Mesenteric fat pad (tissue), 1 donor: ENCODE measurements at regions not wholly inside any gene's neighbourhood (a gene's known extent, or its start where the extent isn't known, plus 50 kb on each side); places are given as distances from the start of the nearest gene placed in this dataset.

Experiments used
- DNase-seq: peaks from one replicate; pipeline ENCODE4 v3.0.0-alpha.2; 2020; ENCODE audit warnings: low spot score
- donor health status: DM: yes; HTN: yes; CAD: no.

DNA sequence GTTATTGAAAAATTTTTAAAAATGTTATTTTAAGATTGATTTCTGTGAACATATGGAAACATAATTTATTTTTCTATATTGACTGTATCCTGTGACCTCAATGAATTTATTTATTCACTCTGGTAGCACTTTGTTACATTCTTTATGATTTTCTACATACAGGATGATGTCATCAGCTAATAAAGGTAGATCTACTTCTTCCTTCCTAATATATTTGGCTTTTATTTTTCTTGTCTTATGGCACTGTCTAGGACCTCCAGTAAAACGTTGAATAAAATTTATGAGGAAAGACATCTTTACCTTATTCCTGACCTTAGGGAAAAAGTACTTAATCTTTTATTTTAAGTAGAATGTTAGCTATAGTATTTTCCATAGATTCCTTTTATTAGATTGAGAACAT, 78.8 kb upstream of the MAF start:
- DNase-seq = no peak

DNA sequence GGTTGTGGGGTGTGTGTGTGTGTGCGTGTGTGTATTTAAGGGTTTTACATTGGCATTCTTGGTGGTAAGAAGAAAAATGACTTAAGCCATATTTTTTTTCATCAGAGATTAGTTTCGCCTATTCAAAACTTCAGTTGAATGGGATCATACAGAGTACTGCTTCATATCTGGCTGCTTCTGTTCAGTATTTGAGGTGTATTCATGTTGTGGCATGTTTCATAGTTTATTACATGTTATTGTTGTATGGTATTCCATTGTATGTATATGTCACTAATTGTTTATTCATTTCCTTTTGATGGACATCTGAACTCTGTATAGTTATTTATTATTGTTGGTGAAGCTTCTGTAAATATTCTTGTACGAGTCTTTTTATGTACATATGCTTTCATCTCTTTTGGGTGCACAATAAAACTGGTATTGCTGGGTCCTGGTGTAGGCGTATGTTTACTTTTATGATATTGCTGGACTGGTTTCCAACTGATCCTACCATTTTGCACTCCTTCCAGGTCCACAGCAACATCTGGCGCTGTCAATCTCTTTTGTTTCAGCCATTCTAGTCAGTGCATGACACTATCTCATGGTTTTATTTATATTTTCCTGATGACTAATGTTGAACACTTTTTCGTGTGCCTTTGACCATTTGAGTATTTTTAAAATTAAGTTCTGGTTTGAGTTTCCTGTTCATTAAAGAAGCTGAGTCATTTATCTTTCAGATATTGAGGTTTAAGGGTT, 77.4 kb upstream of the MAF start:
- DNase-seq = no peak

DNA sequence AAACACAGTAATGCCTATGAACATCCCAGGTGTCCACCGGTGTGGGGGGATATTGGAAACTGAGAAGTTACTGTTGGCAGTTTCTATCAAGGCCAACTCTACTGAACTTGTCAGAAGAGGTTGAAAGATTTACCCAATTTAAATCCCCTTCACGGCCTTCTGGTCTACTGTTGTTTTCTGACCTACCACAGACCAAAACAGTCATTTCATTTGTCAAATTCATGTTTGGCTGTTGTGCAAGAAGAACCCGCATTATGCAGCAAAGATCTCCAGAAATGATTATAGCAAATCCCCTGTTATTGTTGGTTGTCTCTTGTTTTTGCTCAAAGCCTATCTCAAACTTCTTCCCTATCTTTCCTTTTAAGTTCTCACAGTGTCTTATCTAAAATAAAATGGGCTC, 73.1 kb upstream of the MAF start:
- no peak for DNase-seq

DNA sequence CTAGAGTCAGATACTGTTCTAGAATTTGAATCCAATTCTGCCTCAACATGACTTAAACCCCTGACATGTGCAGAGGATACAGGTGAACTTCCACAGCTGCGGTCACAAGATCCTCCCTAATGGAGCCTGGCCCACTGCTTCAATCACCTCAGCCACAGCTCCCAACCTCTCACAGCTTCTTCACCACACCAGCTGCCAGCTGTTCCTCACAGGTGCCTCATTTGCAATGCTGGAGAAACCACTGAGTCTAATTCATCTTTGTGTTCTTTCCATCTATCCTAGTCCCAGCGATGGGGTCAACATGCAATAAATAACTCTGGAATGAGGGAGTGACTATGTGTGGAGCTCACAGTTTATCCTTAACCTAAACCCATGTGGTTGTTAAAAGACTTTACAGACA, 72.0 kb upstream of the MAF start:
- DNase-seq = no peak

DNA sequence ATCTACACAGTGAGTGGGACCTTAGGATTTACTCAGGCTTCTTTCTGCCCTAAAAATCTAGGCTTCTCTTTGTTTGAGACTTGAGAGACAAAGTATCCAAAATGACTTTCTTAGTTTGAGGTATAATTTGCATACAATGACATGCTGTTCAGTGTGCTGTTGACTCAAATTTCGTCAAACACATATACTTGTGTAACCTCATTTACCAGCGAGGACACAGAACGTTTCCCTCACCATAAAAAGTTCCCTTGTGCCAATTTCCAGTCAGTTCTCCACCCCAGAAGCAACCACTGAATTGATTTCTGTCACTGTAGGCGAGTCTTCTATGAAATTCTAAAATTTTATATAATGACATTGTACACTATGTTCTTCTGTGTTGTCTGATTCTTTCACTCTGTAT, 68.0 kb upstream of the MAF start:
- no peak for DNase-seq

DNA sequence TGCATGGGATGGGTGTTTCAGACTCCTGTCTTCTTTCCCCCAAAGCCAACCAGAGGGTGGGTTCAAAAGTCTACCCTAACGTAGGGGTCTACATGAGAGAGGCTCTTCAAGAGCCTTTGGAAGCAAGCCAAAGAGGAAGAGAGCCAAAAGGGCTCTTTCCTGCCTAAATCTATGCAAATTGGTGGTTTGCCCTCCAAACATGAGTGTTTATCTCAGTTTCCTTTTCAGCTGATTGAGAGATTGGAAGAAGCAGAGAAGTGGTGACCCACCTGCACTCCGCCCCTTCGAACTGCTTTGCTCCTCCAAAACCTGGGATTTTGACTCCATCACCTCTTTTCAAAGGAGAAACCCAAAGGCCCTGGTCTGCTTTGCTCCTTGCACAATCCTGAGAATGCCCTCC, 65.4 kb upstream of the MAF start:
- DNase-seq = no peak

DNA sequence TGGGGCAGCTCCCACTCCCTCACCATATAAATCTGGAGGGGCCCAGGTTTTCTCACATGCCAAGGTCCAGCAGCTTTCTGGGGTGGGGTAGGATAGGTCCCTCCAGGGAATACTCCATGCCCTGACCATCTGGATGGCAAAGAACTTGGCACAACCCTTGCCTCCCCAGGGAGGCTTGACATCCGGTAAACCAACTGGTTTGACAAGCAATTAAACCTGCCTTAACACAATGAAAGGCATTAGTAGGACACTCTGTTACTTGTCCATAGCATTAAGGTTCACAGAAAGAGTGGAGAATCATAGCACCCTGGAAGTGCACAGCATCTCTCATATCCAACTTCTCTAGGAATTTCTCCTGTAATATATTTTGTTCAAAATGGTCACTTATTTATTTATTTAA, 63.9 kb upstream of the MAF start:
- DNase-seq = no peak

DNA sequence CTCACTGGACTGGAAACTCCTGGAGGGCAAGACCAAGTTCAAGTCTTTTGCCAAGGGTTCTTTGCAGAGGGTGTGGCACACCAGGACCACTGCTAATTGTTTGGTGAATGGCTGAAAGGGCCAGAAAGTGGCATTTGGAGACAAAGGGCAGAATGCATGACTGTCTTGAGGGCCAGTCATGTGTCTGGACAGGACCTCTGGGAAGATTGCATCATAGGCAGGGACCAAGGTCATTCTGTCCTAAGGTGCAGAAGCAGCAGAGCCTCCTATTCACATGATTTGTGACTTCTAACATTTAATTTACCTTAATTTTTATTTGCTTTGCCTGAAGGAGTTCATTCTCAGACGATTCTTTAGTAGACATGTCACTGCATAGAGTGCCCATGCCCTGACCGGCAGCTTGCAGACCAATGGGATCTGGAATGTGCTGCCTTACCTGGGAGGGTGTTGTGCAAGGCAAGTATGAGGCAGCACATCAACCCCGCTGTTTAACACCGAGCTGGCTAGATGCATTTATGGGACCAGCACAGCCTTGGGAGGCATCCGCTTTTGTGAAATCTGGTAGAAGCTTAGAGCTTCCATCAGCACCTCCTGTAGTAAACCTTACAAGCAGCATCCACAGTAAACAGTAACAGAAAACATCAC, 62.3 kb upstream of the MAF start:
- no peak for DNase-seq

DNA sequence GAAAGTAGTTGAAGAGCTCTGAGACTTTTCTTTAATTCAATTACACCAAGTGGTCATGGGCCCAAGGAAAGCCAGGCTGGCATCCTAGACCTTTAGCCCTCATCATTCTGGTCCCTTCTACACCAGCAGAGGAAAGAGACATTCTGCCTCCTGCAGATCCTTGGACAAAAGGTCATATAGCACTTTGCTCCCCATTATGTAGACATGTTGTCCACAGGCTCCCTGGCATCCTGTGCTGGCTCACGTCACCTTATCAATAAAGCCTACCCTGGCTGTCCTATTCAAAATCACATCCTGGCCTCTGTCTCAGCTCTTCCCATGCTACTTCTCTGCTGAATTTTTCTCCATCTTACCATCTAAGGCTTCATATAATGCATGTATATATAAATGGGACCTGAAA, 61.6 kb upstream of the MAF start:
- no peak for DNase-seq

DNA sequence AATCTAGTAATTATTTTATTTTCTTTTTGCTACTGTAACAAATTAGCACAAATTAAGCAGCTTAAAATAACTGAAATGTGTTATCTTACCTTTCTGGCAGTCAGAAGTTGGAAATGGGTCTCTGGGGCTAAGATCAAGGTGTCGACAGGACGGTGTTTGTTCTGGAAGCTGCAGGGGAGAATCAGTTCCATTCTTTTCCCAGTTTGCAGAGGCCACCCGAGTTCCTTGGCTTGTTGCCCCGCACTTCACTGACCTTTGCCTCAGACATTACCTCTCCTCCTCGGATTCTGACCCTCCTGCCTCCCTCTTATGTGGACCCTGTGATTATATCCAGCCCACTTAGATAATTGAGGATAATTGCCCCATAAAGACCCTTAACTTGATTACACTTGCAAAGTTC, 61.0 kb upstream of the MAF start:
- DNase-seq = no peak

DNA sequence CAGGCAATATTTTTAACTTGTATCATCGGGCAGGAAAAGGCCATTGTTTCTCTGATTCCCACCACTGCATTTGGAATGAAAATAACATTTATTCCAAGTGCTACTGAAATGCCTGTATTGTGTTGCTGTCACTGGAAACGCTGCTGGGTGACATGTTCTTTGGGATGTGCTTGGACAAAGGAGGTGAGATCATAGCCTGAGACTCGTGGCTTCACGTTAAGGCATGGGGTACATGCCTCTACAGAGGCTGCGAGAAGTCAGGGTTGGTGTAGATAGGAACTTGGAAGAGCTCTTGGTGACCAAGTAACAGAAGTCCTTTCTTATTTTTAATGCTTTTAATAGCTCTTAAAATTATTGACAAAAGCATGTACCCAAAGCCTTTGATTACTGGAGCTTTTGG, 58.8 kb upstream of the MAF start:
- DNase-seq = no peak

DNA sequence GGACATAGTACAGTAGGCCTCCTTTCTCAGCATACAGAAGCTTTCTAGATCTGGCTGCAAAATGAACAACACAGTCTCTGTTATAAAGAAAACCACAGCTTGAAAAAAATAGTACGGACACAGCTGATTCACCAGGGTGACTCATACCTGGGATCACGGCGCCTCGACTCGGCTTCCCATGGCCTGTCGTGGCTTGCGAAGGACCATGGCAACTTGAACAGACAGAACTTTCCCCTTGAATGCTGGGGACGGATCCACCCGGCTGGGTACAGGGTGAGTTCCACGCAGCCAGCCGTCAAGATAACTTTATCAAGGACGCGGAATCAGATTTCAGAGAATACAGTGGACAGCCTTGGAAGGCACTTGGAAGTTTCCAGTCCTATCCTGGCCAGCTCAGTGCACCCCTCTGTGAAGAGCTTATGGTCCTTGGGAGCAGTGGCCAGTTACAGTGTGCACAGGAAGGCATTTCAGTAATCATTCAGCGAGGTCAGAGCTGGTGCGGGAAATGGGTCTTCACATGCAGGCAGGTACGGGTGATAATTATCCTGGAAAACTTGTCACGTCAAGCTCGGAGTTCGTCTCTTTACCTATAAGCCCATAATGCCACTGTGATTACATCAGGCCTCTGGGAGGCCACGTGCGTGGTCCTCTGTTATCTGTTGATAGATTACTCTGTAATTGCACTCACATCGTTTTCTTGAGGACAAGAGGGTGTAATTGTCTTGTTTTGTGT, 57.9 kb upstream of the MAF start:
- DNase-seq = no peak

DNA sequence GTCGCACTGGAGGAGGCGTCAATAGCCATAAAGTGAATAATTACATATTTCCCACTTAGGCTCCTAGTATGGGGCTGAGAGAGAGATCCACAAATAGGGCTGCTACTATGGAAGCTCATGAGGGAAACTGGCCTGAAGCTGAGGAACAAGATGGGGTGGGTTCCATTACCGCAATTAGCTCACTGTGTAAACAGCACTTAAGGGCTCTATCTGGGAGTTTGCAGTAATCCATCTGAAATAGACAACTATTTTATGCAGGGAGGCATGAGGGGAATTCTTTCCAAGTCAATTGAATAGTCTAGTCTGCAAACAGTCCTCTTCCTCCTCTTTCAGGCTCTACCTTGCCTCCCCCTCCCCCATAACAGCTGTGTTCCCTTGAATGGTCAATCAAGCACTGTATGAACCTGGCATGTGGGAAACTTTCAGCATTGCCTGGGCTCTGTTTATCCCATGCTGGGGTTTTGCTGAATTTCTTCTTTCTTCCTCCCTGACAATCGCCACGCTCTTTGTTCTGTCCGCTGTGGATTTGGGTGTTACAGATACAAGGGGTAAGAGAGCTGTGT, 56.1 kb upstream of the MAF start:
- DNase-seq = no peak

DNA sequence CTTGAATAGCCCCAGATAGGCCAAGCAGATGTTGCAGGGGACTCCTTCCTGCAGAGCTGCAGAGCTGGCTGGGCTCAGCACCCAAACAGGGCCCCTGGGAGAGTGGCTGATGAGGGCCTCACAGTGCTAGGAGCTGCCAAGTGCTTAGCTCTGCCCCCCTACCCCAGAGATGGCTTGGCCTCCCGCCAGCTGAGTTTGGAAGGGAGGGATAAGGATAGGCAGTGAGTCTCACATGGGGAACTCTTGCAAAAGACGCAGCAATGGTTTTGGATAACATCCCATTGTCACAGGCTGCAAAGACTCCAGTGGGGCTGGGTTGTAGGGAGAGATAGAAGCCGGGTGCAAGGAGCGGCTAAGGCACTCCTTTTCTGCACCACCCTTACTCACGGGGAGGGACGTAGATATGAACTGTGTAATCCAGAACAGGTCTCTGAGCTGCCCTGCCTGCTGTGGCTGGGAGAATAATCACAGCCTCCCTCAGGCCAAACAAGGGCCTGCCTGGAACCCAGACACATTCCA, 52.9 kb upstream of the MAF start:
- DNase-seq = no peak

DNA sequence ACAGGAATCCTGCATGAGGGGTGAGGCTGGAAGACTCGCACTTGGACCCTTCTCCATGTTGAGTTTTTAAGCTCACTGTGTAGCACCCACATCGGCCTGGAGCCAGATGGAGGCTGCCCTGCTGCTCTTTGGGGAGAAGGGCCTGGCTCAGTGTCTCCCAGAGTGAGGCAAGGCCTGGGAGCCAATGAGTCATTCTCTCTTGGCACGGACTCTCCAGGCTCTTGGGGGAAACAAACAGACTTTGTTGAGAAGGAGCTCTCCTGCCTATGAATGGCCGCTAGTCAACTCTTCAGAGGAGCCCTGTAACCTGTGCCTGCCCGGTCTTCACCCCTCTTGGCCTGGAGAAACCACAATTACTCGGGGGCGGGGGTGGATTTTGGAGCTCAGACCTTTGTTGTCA, 50.8 kb upstream of the MAF start:
- no peak for DNase-seq
